ENCODE measurements at regions not wholly inside any gene's neighbourhood (a gene's known extent, or its start where the extent isn't known, plus 50 kb on each side); places are given as distances from the start of the nearest gene placed in this dataset.
A peak's percentile ranks its signal among the peaks of the same experiment; 100 is the strongest.

DNA sequence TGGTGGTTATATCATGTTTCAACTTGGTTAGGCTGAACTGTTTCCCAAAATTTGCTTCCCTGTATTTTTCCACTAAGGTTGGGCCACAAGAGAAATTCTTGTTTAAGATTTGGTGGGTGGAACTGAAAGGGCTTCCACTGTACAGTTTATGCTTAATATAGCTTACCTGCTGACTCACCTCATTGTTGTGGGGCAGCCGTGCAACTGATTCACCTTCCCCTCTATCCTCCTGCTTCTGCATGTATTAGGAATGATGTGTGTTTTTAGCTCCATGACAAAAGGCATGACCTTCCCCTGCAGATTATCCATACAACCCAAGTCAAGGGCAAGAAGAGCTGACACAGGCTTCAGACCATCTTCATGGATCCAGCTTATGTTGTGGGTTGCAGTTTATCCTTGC is 98.4 kb upstream of the GULP1 start:
- POLR2A ChIA-PET (ENCODE audit: partially characterized antibody) = no interaction called here

More for the DNA sequence above, 98.4 kb upstream of the GULP1 start:
- H4K8ac ChIP-seq (ENCODE audit: extremely low read depth, insufficient read depth, low read length) = no peak overlapping the region
- no peak overlapping the region for H4K91ac ChIP-seq (replicated peaks; ENCODE audit: insufficient read length, low read length)
- FAIRE-seq = peak; percentile 36
- H2BK12ac ChIP-seq (ENCODE audit: low read depth, low read length) = no peak overlapping the region
- CTCF ChIA-PET (ENCODE audit: partially characterized antibody) = interaction anchor here (1.0 kb wide), 1 partner anchor 14 kb away, joined by 3 read pairs; no protein-coding TSS in a partner anchor
- H2BK20ac ChIP-seq (ENCODE audit: low read length) = no peak overlapping the region
- no peak overlapping the region for H2AK5ac ChIP-seq (ENCODE audit: low read depth, low read length)
- no peak overlapping the region for H3K4me3 ChIP-seq (ENCODE audit: extremely low read depth in 1 of 4, insufficient read depth in 2 of 4, low read depth in 3 of 4, low read length in 4 of 4)
- no peak overlapping the region for H2BK5ac ChIP-seq (ENCODE audit: low read depth, low read length)
- no peak for TF ChIP-seq ZNF274 (IDR thresholded peaks at IDR 0.05; ENCODE audit: borderline replicate concordance, extremely low read depth, low read length)
- H4K5ac ChIP-seq (ENCODE audit: insufficient read length, low read depth, low read length) = no peak overlapping the region
- H3K9me3 ChIP-seq (ENCODE audit: insufficient read depth in 2 of 2, low read depth in 1 of 2, low read length in 1 of 2) = no peaks in the 10 kb centered on the region
- H3K56ac ChIP-seq (replicated peaks; ENCODE audit: insufficient read length, low read depth, low read length) = no peak overlapping the region
- 87% methylated on average over 1 of the region's 1 CpG; no CpG with 5 or more reads in 1 of the 2 experiments for WGBS, 2 experiments (ENCODE audit: extremely low coverage in 1 of 2, insufficient coverage in 1 of 2, insufficient read length in 1 of 2, insufficient replicate concordance in 2 of 2, low coverage in 1 of 2, low lambda C conversion rate in 2 of 2, missing lambda C conversion rate in 1 of 2)
- H3K18ac ChIP-seq (ENCODE audit: extremely low read depth, low read length) = no peak overlapping the region
- no peak overlapping the region for H3K27ac ChIP-seq (ENCODE audit: low read depth, low read length)
- H3K4ac ChIP-seq (replicated peaks; ENCODE audit: insufficient read length, low read depth, low read length) = no peak overlapping the region
- no peaks in the 10 kb centered on the region for H4K20me1 ChIP-seq (replicated peaks in 1 of 2; ENCODE audit: control insufficient read depth in 1 of 2, insufficient read depth in 2 of 2, low read length in 2 of 2)
- no peak overlapping the region for H3K14ac ChIP-seq (ENCODE audit: insufficient read length)
- no peak overlapping the region for H3K4me2 ChIP-seq (ENCODE audit: insufficient read depth in 1 of 2, low read depth in 2 of 2, low read length in 2 of 2)
- H2AFZ ChIP-seq (ENCODE audit: low read length) = no peak overlapping the region
- no peak overlapping the region for H2BK120ac ChIP-seq (replicated peaks; ENCODE audit: low read depth, low read length)
- H3K79me2 ChIP-seq (ENCODE audit: control insufficient read depth in 1 of 2, insufficient read depth in 2 of 2, low read length in 2 of 2) = no peaks in the 10 kb centered on the region
- H3K27me3 ChIP-seq (replicated peaks in 1 of 4; ENCODE audit: control insufficient read depth in 3 of 4, extremely low read depth in 1 of 4, insufficient read depth in 3 of 4, low read length in 3 of 4) = no peaks in the 10 kb centered on the region
- no peaks in the 10 kb centered on the region for H3K79me1 ChIP-seq (ENCODE audit: low read depth, low read length)
- no peaks in the 10 kb centered on the region for H3K36me3 ChIP-seq (ENCODE audit: control insufficient read depth in 2 of 4, insufficient read depth in 4 of 4, low read length in 3 of 4)
- H2BK15ac ChIP-seq (ENCODE audit: low read length) = no peak overlapping the region
- H3K4me1 ChIP-seq (replicated peaks in 1 of 4; ENCODE audit: control insufficient read depth in 3 of 4, insufficient read depth in 4 of 4, low read length in 3 of 4) = peaks cover 0 to 3% (median 0%) of the 10 kb centered on the region in 4 experiments; a peak in 1 of 7 replicates
- DNase-seq (ENCODE audit: low read depth in 1 of 2, low spot score in 2 of 2) = no peak
- no peaks in the 10 kb centered on the region for H3K23me2 ChIP-seq (ENCODE audit: low read depth, low read length)
- no peak overlapping the region; a peak in 1 of 7 replicates for H3K9ac ChIP-seq (replicated peaks in 1 of 4; ENCODE audit: extremely low read depth in 1 of 4, low read depth in 3 of 4, low read length in 3 of 4)
- H3K23ac ChIP-seq (ENCODE audit: insufficient read length) = no peak overlapping the region

Measured in H1 (cell line).